ENCODE measurements at regions not wholly inside any gene's neighbourhood (a gene's known extent, or its start where the extent isn't known, plus 50 kb on each side); places are given as distances from the start of the nearest gene placed in this dataset.

DNA sequence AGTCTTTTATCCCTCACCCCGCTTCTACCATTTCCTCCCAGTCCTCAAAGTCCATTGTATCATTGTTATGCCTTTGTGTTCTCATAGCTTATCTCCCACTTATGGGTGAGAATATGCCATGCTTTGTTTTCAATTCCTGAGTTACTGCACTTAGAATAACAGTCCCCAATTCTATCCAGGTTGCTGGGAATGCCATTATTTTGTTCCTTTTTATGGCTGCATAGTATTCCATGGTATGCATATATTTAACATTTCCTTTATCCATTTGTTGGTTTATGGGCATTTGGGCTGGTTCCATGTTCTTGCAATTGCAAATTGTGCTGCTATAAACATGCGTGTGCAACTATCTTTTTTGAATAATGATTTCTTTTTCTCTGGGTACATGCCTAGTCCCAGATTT, 114.9 kb downstream of the VPREB1 start:
- DNase-seq (ENCODE audit: low read depth, low spot score): no peak
- Mint-ChIP-seq H3K27me3 (ENCODE audit: low read depth) (peaks cover 96% of the 10 kb centered on the region), H3K27ac (ENCODE audit: unreplicated experiment) (no peak overlapping the region), H3K9me3 (no peaks in the 10 kb centered on the region), H3K4me1 (no peaks in the 10 kb centered on the region), H3K36me3 (ENCODE audit: low read depth) (no peaks in the 10 kb centered on the region), H3K4me3 (no peak overlapping the region)
- TF ChIP-seq, protein P1, sequence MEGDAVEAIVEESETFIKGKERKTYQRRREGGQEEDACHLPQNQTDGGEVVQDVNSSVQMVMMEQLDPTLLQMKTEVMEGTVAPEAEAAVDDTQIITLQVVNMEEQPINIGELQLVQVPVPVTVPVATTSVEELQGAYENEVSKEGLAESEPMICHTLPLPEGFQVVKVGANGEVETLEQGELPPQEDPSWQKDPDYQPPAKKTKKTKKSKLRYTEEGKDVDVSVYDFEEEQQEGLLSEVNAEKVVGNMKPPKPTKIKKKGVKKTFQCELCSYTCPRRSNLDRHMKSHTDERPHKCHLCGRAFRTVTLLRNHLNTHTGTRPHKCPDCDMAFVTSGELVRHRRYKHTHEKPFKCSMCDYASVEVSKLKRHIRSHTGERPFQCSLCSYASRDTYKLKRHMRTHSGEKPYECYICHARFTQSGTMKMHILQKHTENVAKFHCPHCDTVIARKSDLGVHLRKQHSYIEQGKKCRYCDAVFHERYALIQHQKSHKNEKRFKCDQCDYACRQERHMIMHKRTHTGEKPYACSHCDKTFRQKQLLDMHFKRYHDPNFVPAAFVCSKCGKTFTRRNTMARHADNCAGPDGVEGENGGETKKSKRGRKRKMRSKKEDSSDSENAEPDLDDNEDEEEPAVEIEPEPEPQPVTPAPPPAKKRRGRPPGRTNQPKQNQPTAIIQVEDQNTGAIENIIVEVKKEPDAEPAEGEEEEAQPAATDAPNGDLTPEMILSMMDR (conservative IDR thresholded peaks at IDR 0.05): no peak

DNA sequence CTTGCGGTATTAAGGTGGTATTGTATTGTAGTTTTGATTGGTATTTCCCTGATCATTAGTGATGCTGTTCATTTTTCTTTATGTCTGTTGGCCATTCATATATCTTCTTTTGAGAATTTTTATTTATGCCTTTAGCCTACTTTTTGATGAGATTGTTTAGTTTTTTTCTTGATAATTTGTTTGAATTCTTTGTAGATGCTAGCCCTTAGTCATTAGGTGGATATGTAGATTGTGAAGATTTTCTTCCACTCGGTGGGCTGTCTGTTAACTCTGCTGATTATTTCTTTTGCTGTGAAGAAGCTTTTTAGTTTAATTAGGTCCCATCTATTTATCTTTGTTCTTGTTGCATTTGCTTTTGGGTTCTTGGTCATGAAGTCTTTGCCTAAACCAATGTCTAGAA, 115.4 kb downstream of the VPREB1 start:
- H3K27ac Mint-ChIP-seq (ENCODE audit: unreplicated experiment): no peak overlapping the region
- no peaks in the 10 kb centered on the region for H3K36me3 Mint-ChIP-seq (ENCODE audit: low read depth)
- H3K4me1 Mint-ChIP-seq: no peaks in the 10 kb centered on the region
- DNase-seq (ENCODE audit: low read depth, low spot score): no peak
- peaks cover 95% of the 10 kb centered on the region for H3K27me3 Mint-ChIP-seq (ENCODE audit: low read depth)
- TF ChIP-seq, protein P1 (conservative IDR thresholded peaks at IDR 0.05): no peak
- H3K9me3 Mint-ChIP-seq: no peaks in the 10 kb centered on the region
- no peak overlapping the region for H3K4me3 Mint-ChIP-seq

DNA sequence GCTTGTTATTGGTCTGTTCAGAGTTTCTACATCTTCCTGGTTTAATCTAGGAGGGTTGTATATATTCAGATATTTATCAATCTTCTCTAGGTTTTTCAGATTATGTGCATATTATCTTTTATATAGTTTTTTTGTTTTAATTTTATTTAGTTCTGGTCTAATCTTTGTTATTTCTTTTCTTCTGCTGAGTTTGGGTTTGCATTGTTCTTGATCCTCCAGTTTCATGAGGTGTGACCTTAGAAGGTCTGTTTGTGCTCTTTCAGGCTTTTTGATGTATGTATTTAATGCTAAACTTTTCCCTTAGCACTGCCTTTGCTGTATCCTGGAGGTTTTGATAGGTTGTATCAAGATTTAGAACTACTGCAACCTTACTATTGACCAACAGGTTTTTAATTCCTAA, 117.7 kb downstream of the VPREB1 start:
- Mint-ChIP-seq H3K27ac (ENCODE audit: unreplicated experiment) (no peak overlapping the region), H3K36me3 (ENCODE audit: low read depth) (no peaks in the 10 kb centered on the region), H3K4me1 (no peaks in the 10 kb centered on the region), H3K27me3 (ENCODE audit: low read depth) (peaks cover 95% of the 10 kb centered on the region), H3K9me3 (no peaks in the 10 kb centered on the region), H3K4me3 (no peak overlapping the region)
- TF ChIP-seq, protein P1 (conservative IDR thresholded peaks at IDR 0.05): no peak
- DNase-seq (ENCODE audit: low read depth, low spot score): no peak

DNA sequence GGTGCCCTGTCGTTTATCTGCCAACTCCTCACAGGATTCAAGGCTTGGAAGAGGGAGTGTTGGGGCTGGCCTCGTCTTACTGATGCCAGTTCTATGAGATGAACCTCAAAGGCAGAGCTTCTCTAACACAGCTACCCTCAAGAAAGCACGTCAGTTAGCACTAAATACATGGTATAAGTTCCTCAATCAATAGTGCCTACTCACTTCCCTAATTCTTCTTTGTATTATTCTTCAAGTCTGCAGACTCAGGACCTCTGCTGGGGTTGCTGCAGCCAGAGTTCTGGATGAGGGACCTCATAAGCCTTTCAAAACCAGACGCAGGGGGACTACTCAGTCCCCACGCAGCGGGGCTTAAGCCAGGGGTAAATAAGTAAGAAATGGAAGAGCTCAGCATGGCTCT, 118.3 kb downstream of the VPREB1 start:
- TF ChIP-seq, protein P1 (conservative IDR thresholded peaks at IDR 0.05): no peak
- H3K27me3 Mint-ChIP-seq (ENCODE audit: low read depth): peaks cover 97% of the 10 kb centered on the region
- H3K4me3 Mint-ChIP-seq: no peak overlapping the region
- H3K27ac Mint-ChIP-seq (ENCODE audit: unreplicated experiment): no peak overlapping the region
- DNase-seq (ENCODE audit: low read depth, low spot score): no peak
- H3K4me1 Mint-ChIP-seq: no peaks in the 10 kb centered on the region
- no peaks in the 10 kb centered on the region for H3K36me3 Mint-ChIP-seq (ENCODE audit: low read depth)
- no peaks in the 10 kb centered on the region for H3K9me3 Mint-ChIP-seq

DNA sequence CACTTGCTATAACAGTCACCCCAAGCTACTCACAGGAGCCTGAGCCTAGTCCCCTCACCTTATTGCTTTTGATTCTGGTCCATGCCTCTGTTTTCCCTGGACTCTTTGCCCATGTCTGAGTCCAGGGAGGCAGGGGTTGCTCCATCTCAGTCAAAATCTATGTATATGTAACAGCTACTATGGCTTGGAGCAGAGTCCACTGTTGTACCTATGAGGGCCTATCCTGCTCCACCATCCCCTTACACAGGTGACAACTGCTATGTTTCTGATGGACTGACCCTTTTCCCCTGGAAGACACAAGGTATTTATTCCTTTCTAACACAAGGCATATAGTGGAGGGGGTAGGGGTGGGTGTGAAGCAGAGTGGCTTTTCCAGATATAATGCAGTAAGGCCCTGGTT, 119.6 kb downstream of the VPREB1 start:
- H3K4me1 Mint-ChIP-seq: peaks cover 5% of the 10 kb centered on the region

More for the DNA sequence above, 119.6 kb downstream of the VPREB1 start:
- Mint-ChIP-seq H3K36me3 (ENCODE audit: low read depth) (no peaks in the 10 kb centered on the region), H3K4me3 (no peak overlapping the region), H3K27ac (ENCODE audit: unreplicated experiment) (no peak overlapping the region), H3K9me3 (no peaks in the 10 kb centered on the region), H3K27me3 (ENCODE audit: low read depth) (peaks cover 97% of the 10 kb centered on the region)
- TF ChIP-seq, protein P1 (conservative IDR thresholded peaks at IDR 0.05): no peak
- DNase-seq (ENCODE audit: low read depth, low spot score): no peak

Measured in neural crest cell (in vitro differentiated cells).